Parathyroid adenoma (tissue), 2 donors: ENCODE measurements at regions not wholly inside any gene's neighbourhood (a gene's known extent, or its start where the extent isn't known, plus 50 kb on each side); places are given as distances from the start of the nearest gene placed in this dataset.

Experiments
- H2AFZ ChIP-seq: fragments of 300-600 bp; sonication (generic); one replicate; pipeline ENCODE4 v1.7.0; 2017; ENCODE audit warnings: antibody characterized with exemption, mild to moderate bottlenecking
- H3K27ac ChIP-seq: fragments of 300-600 bp; sonication (generic); one replicate; pipeline ENCODE4 v1.7.0; 2017
- H3K27me3 ChIP-seq: fragments of 300-600 bp; sonication (generic); one replicate; pipeline ENCODE4 v1.7.0; 2017; ENCODE audit warnings: low read length; ENCODE audit not compliant: control insufficient read depth, insufficient read depth
- H3K36me3 ChIP-seq: fragments of 300-600 bp; sonication (generic); one replicate; pipeline ENCODE4 v1.7.0; 2017; ENCODE audit warnings: low read length; ENCODE audit not compliant: control insufficient read depth, insufficient read depth
- H3K4me1 ChIP-seq: fragments of 300-600 bp; sonication (generic); one replicate; pipeline ENCODE4 v1.7.0; 2017; ENCODE audit warnings: control low read depth
- H3K4me2 ChIP-seq: fragments of 300-600 bp; sonication (generic); one replicate; pipeline ENCODE4 v1.7.0; 2017; ENCODE audit warnings: low read length
- H3K4me3 ChIP-seq: fragments of 300-600 bp; sonication (generic); one replicate; pipeline ENCODE4 v1.7.0; 2017; ENCODE audit warnings: low read depth, low read length
- H3K79me2 ChIP-seq: fragments of 300-600 bp; sonication (generic); one replicate; pipeline ENCODE4 v1.7.0; 2017; ENCODE audit warnings: control low read depth
- H3K9ac ChIP-seq: fragments of 300-600 bp; sonication (generic); one replicate; pipeline ENCODE4 v1.7.0; 2017; ENCODE audit warnings: mild to moderate bottlenecking
- H3K9me3 ChIP-seq: fragments of 300-600 bp; sonication (generic); one replicate; pipeline ENCODE4 v1.7.0; 2017; ENCODE audit warnings: low read length; ENCODE audit not compliant: control insufficient read depth
- TF ChIP-seq, protein P1 (sequence below): fragments of 300-600 bp; sonication (generic); IDR thresholded peaks from one replicate; pipeline ENCODE4 v1.7.0; 2017; ENCODE audit warnings: antibody characterized with exemption, mild to moderate bottlenecking
- donor health status: primary hyperparathyroidism.

DNA sequence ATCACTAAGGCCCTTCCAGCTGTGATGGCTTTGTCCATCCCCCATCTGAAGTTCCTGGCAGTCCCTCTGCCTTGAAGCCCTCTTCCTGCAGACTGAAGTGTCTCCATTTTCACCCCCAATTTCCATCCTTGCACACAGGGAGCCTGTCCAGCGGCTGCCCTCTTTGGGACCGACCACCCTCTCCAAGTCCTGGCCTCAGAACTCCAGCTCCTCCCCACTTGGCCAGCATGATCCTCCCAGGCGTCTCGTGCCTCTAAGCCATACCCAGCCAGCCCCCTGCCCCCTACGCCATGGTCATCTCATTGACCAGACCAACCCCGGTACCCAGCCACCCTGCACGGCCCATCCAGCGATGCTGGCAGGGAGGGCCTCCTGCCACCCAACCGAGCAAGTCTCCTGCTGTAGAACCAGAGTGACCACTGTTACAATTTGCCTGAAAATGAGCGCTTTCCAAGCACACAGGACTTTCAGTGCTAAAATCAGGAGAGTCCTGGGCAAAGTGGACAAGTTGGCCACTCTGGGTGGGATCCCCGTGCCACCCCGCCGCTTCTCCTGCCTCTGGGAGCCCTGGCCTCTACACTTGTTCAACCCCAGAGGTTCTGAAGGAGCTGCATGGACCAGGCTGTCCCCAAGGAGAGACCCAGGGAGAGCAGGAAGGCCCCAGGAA is 362.0 kb downstream of the SEC14L1 start:
- H3K4me2 ChIP-seq, result no peak overlapping the region
- H3K4me1 ChIP-seq, result no peaks in the 10 kb centered on the region
- no peak overlapping the region for H3K9ac ChIP-seq
- no peaks in the 10 kb centered on the region for H3K36me3 ChIP-seq
- H3K27ac ChIP-seq, result no peak overlapping the region
- H3K4me3 ChIP-seq, result no peak overlapping the region
- H2AFZ ChIP-seq, result no peak overlapping the region
- H3K27me3 ChIP-seq, result no peaks in the 10 kb centered on the region
- H3K79me2 ChIP-seq, result no peaks in the 10 kb centered on the region
- TF ChIP-seq, protein P1, sequence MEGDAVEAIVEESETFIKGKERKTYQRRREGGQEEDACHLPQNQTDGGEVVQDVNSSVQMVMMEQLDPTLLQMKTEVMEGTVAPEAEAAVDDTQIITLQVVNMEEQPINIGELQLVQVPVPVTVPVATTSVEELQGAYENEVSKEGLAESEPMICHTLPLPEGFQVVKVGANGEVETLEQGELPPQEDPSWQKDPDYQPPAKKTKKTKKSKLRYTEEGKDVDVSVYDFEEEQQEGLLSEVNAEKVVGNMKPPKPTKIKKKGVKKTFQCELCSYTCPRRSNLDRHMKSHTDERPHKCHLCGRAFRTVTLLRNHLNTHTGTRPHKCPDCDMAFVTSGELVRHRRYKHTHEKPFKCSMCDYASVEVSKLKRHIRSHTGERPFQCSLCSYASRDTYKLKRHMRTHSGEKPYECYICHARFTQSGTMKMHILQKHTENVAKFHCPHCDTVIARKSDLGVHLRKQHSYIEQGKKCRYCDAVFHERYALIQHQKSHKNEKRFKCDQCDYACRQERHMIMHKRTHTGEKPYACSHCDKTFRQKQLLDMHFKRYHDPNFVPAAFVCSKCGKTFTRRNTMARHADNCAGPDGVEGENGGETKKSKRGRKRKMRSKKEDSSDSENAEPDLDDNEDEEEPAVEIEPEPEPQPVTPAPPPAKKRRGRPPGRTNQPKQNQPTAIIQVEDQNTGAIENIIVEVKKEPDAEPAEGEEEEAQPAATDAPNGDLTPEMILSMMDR, result no peak
- H3K9me3 ChIP-seq, result no peaks in the 10 kb centered on the region

- H3K9ac ChIP-seq, result no peak overlapping the region
- no peaks in the 10 kb centered on the region for H3K4me1 ChIP-seq
- no peaks in the 10 kb centered on the region for H3K36me3 ChIP-seq
- H3K79me2 ChIP-seq, result no peaks in the 10 kb centered on the region
- H3K4me3 ChIP-seq, result no peak overlapping the region
- H3K4me2 ChIP-seq, result no peak overlapping the region
- TF ChIP-seq, protein P1, result no peak
- H3K27me3 ChIP-seq, result no peaks in the 10 kb centered on the region
- no peaks in the 10 kb centered on the region for H3K9me3 ChIP-seq
- no peak overlapping the region for H2AFZ ChIP-seq
- H3K27ac ChIP-seq, result no peak overlapping the region
Observed at GRCh38 chr17:77503293-77503655, 362.5 kb downstream of the SEC14L1 start.

DNA sequence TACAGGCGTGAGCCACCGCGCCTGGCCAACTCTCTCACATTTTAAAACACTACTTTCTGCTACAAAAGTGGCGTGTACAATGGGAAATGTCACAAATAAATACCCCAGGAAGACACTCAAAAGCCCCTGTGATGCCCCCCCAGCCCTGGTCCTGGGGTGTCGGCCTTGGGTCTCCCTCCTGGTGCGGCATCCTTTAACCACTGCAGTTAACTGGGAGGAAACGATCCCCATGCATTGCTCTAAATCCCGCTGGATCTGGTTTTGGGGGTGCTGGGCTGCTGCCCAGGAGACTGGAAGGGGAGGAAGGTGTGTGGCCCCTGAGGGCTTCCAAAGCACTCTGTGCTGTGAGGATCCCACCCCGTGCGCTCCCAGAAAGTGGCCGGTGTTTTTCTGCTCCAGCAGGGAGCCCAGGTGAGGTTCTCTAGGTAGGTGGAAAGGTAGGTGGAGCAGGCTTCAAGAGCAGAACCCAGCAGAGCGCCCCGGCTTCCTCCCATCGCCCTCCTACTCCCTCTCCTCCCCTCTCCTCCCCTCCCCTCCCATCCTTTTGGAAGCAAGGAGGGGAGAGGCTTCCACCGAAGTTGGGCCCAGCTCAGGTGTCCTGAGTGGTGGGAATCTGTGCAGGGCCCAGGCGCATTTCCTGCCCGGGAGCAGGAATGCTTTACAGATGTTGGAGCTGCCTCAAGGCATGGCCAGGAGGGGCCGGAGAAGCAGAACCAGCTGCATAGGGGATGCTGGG is 363.3 kb downstream of the SEC14L1 start:
- Histone ChIP-seq H3K4me2 (no peak overlapping the region), H3K36me3 (no peaks in the 10 kb centered on the region), H3K4me1 (no peaks in the 10 kb centered on the region), H3K27ac (no peak overlapping the region), H2AFZ (no peak overlapping the region), H3K27me3 (no peaks in the 10 kb centered on the region), H3K4me3 (no peak overlapping the region), H3K9ac (no peak overlapping the region), H3K79me2 (no peaks in the 10 kb centered on the region), H3K9me3 (no peaks in the 10 kb centered on the region)
- TF ChIP-seq, protein P1, result no peak

DNA sequence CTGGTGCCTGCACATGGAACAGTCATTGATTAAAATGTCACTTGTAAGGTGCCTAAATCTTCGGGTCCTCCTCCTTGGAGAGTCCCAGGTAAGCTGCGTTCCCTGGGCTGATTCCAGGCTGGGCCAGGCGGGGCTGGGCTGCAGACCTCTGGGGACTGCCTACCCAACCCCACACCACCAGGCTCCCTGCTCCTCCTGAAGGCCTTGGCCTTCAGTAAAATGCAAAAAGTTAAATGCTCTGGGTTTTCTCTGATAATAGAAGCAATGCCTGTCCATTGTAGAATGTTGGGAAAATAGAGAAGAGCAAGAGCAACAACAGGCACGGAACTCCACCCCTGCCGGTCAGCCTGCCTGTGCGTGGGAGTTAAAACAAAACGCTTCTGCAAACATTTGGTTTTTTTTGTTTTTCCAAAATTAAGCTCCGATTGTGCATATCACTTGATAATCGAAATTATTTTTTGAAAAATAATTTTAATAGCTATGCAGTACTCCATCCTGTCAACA is 363.9 kb downstream of the SEC14L1 start:
- TF ChIP-seq, protein P1, result no peak
- H3K27me3 ChIP-seq, result no peaks in the 10 kb centered on the region
- no peaks in the 10 kb centered on the region for H3K9me3 ChIP-seq
- H3K4me3 ChIP-seq, result no peak overlapping the region
- H2AFZ ChIP-seq, result no peak overlapping the region
- no peaks in the 10 kb centered on the region for H3K4me1 ChIP-seq
- H3K4me2 ChIP-seq, result no peak overlapping the region
- no peaks in the 10 kb centered on the region for H3K36me3 ChIP-seq
- no peak overlapping the region for H3K9ac ChIP-seq
- H3K27ac ChIP-seq, result no peak overlapping the region
- no peaks in the 10 kb centered on the region for H3K79me2 ChIP-seq
